ENCODE measurements at regions not wholly inside any gene's neighbourhood (a gene's known extent, or its start where the extent isn't known, plus 50 kb on each side); places are given as distances from the start of the nearest gene placed in this dataset.

- no peak for DNase-seq
Measured at GRCh38 chr13:84931264-84931663, 868.0 kb downstream of the SLITRK6 start.

- no peak for DNase-seq
Measured at GRCh38 chr13:84927442-84928169, 871.6 kb downstream of the SLITRK6 start.

- DNase-seq: no peak
Measured at GRCh38 chr13:84925443-84925842, 873.8 kb downstream of the SLITRK6 start.

GRCh38 chr13:84923831-84924230, 875.4 kb downstream of the SLITRK6 start:
- no peak for DNase-seq

- no peak for DNase-seq
Measured at GRCh38 chr13:84917252-84917878, 881.9 kb downstream of the SLITRK6 start.

- DNase-seq: no peak
Measured at GRCh38 chr13:84912720-84913119, 886.5 kb downstream of the SLITRK6 start.

GRCh38 chr13:84910423-84910822, 888.8 kb downstream of the SLITRK6 start:
- no peak for DNase-seq

- no peak for DNase-seq
Measured at GRCh38 chr13:84903391-84903790, 895.8 kb downstream of the SLITRK6 start.

- DNase-seq: no peak
Measured at GRCh38 chr13:84902243-84902642, 897.0 kb downstream of the SLITRK6 start.

GRCh38 chr13:84896128-84896527, 903.1 kb downstream of the SLITRK6 start:
- DNase-seq: peak; percentile 6

GRCh38 chr13:84894749-84895148, 904.5 kb downstream of the SLITRK6 start:
- no peak for DNase-seq

GRCh38 chr13:84885868-84886267, 913.4 kb downstream of the SLITRK6 start:
- no peak for DNase-seq

- DNase-seq: no peak
Measured at GRCh38 chr13:84873951-84874350, 925.3 kb downstream of the SLITRK6 start.

- no peak for DNase-seq
Measured at GRCh38 chr13:84870190-84870589, 929.0 kb downstream of the SLITRK6 start.

GRCh38 chr13:84867246-84867645, 932.0 kb downstream of the SLITRK6 start:
- no peak for DNase-seq

GRCh38 chr13:84865783-84866221, 933.4 kb downstream of the SLITRK6 start:
- DNase-seq: no peak

- no peak for DNase-seq
Measured at GRCh38 chr13:84864341-84864740, 934.9 kb downstream of the SLITRK6 start.

GRCh38 chr13:84847107-84847506, 952.1 kb downstream of the SLITRK6 start:
- DNase-seq: no peak

GRCh38 chr13:84845907-84846619, 953.2 kb downstream of the SLITRK6 start:
- no peak for DNase-seq

- DNase-seq: no peak
Measured at GRCh38 chr13:84844473-84844872, 954.7 kb downstream of the SLITRK6 start.

GRCh38 chr13:84843368-84843767, 955.9 kb downstream of the SLITRK6 start:
- no peak for DNase-seq

- no peak for DNase-seq
Measured at GRCh38 chr13:84834201-84834600, 951.9 kb upstream of the SLITRK1 start.

GRCh38 chr13:84831666-84832657, 949.7 kb upstream of the SLITRK1 start:
- no peak for DNase-seq
